Thoracic aorta (tissue), 2 donors: ENCODE measurements at regions not wholly inside any gene's neighbourhood (a gene's known extent, or its start where the extent isn't known, plus 50 kb on each side); places are given as distances from the start of the nearest gene placed in this dataset.

ENCODE experiments used
- ATAC-seq: fragments of 150-250 bp; one replicate; pipeline ENCODE4 v1.8.0; 2017; ENCODE audit warnings: low read depth; ENCODE audit not compliant: insufficient number of reproducible peaks, low FRiP score
- DNase-seq: peaks from one replicate; pipeline ENCODE4 v3.0.0-alpha.2; 2020; ENCODE audit warnings: low spot score
- H3K27ac ChIP-seq, 2 donors: fragments of 200-600 bp; sonication (generic); 1 replicate in 1 of 2; 2 replicates in 1 of 2; pipeline ENCODE4 v1.5.1; 2016; ENCODE audit warnings: mild to moderate bottlenecking in 2 of 2, moderate library complexity in 2 of 2
- H3K27me3 ChIP-seq: fragments of 200-600 bp; sonication (generic); replicated peaks from 2 replicates; pipeline ENCODE4 v1.6.0; 2016; ENCODE audit warnings: mild to moderate bottlenecking; ENCODE audit not compliant: insufficient read depth
- H3K36me3 ChIP-seq: fragments of 200-600 bp; sonication (generic); one replicate; pipeline ENCODE4 v1.5.1; 2016
- H3K4me1 ChIP-seq, 2 donors: fragments of 200-600 bp; sonication (generic); 1 replicate in 1 of 2; 2 replicates in 1 of 2; pipeline versions ENCODE4 v1.5.1 to v1.6.0; 2016; ENCODE audit warnings: low read depth in 2 of 2, mild to moderate bottlenecking in 1 of 2; ENCODE audit not compliant: control insufficient read depth in 1 of 2
- H3K4me3 ChIP-seq: fragments of 200-600 bp; sonication (generic); 2 replicates; pipeline ENCODE4 v1.5.1; 2016; ENCODE audit warnings: mild to moderate bottlenecking
- H3K9me3 ChIP-seq: fragments of 200-600 bp; sonication (generic); 2 replicates; pipeline ENCODE4 v1.5.1; 2016
- TF ChIP-seq, protein P1 (sequence below): fragments of 200-600 bp; sonication (generic); IDR thresholded peaks from one replicate; pipeline ENCODE4 v1.5.1; 2019; ENCODE audit warnings: antibody characterized with exemption

DNA sequence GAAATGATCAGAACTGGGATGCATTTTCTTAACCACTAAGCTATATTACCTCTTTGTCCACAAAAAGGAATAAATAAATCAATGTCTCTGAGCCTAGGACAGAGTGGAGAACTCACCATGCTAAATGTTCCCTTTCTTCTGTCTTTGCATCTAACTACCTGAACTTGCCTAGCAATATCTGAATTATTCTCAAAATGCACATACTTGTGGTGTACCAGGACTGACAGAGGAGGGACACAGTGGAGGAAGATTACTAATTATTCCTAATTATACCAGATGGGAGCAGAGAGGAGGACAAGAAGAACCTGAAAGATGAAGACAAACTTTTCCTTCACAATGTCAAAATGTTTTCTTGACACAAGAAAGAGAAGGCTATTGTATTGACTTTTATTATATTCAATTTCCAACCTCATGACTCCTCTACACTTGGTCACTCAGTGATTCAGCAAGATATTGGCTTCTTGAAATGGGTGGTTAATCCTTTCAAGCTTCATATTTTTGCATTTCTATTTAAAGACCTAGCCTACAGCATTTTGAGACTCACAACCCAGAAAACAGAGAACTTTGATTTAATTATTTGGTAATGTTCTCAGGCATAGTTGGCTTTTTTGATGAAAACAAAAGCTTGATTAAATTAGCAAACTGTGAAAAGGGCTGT lies 117.2 kb upstream of the LRFN5 start:
- no peaks in the 10 kb centered on the region for H3K4me1 ChIP-seq
- ATAC-seq (no peak), DNase-seq (no peak)
- H3K9me3 ChIP-seq = no peaks in the 10 kb centered on the region
- H3K27me3 ChIP-seq = no peaks in the 10 kb centered on the region
- no peak overlapping the region for H3K27ac ChIP-seq
- H3K36me3 ChIP-seq = no peaks in the 10 kb centered on the region
- H3K4me3 ChIP-seq = no peak overlapping the region
- TF ChIP-seq, protein P1, sequence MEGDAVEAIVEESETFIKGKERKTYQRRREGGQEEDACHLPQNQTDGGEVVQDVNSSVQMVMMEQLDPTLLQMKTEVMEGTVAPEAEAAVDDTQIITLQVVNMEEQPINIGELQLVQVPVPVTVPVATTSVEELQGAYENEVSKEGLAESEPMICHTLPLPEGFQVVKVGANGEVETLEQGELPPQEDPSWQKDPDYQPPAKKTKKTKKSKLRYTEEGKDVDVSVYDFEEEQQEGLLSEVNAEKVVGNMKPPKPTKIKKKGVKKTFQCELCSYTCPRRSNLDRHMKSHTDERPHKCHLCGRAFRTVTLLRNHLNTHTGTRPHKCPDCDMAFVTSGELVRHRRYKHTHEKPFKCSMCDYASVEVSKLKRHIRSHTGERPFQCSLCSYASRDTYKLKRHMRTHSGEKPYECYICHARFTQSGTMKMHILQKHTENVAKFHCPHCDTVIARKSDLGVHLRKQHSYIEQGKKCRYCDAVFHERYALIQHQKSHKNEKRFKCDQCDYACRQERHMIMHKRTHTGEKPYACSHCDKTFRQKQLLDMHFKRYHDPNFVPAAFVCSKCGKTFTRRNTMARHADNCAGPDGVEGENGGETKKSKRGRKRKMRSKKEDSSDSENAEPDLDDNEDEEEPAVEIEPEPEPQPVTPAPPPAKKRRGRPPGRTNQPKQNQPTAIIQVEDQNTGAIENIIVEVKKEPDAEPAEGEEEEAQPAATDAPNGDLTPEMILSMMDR = no peak

DNA sequence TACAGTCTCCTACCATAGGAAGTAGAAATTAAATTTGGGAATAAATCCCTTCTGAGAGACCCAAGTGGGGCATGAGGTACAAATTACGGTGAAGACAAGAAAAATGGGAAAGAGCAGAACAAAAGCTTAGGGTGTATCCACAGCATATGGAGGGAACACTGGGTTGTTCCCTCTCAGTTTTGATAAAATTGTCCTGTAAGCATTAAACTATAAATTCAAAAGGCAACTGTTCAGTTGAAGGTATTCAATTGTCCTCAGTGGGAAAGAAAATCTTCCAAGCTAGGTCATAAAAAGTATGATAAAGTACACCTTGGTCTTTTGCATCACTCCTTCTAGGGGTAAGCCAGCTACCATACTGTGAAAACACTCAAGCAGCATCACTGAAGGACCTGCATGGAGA lies 118.3 kb upstream of the LRFN5 start:
- Histone ChIP-seq H3K27me3 (no peaks in the 10 kb centered on the region), H3K9me3 (no peaks in the 10 kb centered on the region), H3K27ac (no peak overlapping the region), H3K4me3 (no peak overlapping the region), H3K4me1 (no peaks in the 10 kb centered on the region), H3K36me3 (no peaks in the 10 kb centered on the region)
- DNase-seq (no peak), ATAC-seq (no peak)
- TF ChIP-seq, protein P1 = no peak

DNA sequence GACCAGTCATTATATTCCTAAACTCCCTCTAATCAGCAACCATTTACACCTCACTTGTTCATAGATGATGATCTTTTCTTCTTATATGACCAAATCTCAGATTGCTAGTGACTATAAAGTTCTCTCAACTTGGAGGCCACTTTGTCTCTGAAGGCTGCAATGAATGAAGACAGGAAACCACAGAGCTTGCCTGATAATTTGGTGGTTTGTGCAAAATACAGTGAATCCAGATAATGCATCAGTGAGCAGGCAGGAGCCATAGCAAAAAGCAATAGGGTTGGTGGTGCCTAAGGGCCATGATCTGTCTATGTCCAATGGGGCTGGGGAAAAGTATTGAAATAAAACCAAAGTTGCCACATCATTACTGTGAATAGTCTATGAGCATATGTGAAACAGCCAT lies 123.8 kb upstream of the LRFN5 start:
- H3K27ac ChIP-seq = no peak overlapping the region
- no peaks in the 10 kb centered on the region for H3K9me3 ChIP-seq
- DNase-seq (no peak), ATAC-seq (no peak)
- H3K36me3 ChIP-seq = no peaks in the 10 kb centered on the region
- H3K4me3 ChIP-seq = no peak overlapping the region
- H3K27me3 ChIP-seq = no peaks in the 10 kb centered on the region
- TF ChIP-seq, protein P1 = no peak
- no peaks in the 10 kb centered on the region for H3K4me1 ChIP-seq

DNA sequence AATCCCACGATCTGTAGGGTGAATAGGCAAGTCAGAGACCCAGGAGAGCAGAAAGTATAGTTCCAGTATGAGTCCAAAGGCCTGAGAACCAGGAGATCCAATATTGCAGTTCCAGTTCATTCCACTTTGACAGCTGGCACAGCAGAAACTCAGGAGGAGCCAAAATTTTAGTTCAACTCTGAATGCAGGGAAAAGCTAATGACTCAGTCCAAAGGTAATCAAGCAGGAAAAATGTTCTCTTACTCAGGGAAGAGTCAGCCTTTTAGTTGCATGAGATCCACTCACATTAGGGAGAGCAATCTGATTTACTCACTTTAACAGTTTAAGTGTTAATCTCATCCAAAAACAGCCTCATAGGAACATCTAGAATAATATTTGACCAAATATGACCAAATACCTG lies 130.2 kb upstream of the LRFN5 start:
- no peak for DNase-seq
- Histone ChIP-seq H3K9me3 (no peaks in the 10 kb centered on the region), H3K27ac (no peak overlapping the region), H3K4me1 (no peaks in the 10 kb centered on the region), H3K27me3 (no peaks in the 10 kb centered on the region), H3K4me3 (no peak overlapping the region), H3K36me3 (no peaks in the 10 kb centered on the region)
- ATAC-seq = no peak
- TF ChIP-seq, protein P1 = no peak

DNA sequence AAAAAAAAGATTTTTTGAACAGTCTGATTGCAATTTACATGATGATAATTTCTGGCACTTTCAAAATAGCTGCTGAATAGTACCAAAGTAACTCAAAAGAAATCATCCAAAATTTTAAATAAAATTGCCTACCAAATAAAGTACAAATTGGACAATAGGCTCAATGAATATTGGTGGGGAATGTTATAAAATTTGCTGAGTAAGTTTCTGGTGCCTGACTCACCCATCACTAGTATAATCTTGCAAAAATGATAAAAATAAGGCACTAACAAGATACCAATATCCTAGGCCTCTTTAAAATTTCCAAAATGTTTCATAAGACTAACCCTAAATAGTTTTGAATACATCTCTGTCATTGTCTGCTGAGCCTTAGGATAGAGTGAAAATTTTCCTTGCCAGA lies 145.3 kb upstream of the LRFN5 start:
- H3K36me3 ChIP-seq = no peaks in the 10 kb centered on the region
- no peak overlapping the region for H3K27ac ChIP-seq
- no peak overlapping the region for H3K4me3 ChIP-seq
- DNase-seq (no peak), ATAC-seq (no peak)
- no peaks in the 10 kb centered on the region for H3K4me1 ChIP-seq
- no peaks in the 10 kb centered on the region for H3K27me3 ChIP-seq
- TF ChIP-seq, protein P1 = no peak
- no peaks in the 10 kb centered on the region for H3K9me3 ChIP-seq
